ENCODE measurements at regions not wholly inside any gene's neighbourhood (a gene's known extent, or its start where the extent isn't known, plus 50 kb on each side); places are given as distances from the start of the nearest gene placed in this dataset.

DNA sequence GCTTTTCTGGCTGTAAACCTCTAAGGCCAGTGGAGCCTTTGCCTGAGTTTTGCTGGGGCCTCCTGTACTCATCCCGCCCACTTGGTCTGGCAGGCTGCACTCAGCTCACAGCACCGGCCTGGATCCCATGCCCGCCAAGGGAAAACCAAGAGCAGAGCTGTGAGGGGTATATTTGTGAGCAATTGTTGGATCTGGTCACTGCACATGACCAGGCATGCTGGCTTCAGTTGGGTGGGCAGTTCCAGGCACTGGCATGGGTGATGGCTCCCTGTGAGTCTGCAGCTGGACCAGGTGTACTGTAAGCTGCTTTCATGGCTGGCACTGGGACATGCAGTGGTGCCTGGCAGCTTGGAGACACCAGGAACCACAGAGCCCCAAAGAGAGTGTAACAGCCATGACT is 563.1 kb upstream of the RGS18 start:
- TF ChIP-seq, protein P1, sequence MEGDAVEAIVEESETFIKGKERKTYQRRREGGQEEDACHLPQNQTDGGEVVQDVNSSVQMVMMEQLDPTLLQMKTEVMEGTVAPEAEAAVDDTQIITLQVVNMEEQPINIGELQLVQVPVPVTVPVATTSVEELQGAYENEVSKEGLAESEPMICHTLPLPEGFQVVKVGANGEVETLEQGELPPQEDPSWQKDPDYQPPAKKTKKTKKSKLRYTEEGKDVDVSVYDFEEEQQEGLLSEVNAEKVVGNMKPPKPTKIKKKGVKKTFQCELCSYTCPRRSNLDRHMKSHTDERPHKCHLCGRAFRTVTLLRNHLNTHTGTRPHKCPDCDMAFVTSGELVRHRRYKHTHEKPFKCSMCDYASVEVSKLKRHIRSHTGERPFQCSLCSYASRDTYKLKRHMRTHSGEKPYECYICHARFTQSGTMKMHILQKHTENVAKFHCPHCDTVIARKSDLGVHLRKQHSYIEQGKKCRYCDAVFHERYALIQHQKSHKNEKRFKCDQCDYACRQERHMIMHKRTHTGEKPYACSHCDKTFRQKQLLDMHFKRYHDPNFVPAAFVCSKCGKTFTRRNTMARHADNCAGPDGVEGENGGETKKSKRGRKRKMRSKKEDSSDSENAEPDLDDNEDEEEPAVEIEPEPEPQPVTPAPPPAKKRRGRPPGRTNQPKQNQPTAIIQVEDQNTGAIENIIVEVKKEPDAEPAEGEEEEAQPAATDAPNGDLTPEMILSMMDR (conservative IDR thresholded peaks at IDR 0.05 in 1 of 2, IDR thresholded peaks at IDR 0.05 in 1 of 2; ENCODE audit: extremely low read depth in 1 of 2, insufficient read depth in 1 of 2, low read depth in 1 of 2, low read length in 2 of 2) = no peak
- TF ChIP-seq EZH2 (IDR thresholded peaks at IDR 0.05; ENCODE audit: borderline replicate concordance, low read length) = no peak

All from mammary epithelial cell (primary cell).